ENCODE measurements at regions not wholly inside any gene's neighbourhood (a gene's known extent, or its start where the extent isn't known, plus 50 kb on each side); places are given as distances from the start of the nearest gene placed in this dataset.

- Histone ChIP-seq H3K9me1 (ENCODE audit: insufficient read depth, low read length) (no peaks in the 10 kb centered on the region), H2BK5ac (ENCODE audit: low read depth, low read length, poor library complexity, severe bottlenecking) (no peak overlapping the region), H2BK15ac (ENCODE audit: low read depth, low read length) (no peak overlapping the region), H3K23ac (ENCODE audit: low read depth, low read length) (no peak overlapping the region), H3K27me3 (ENCODE audit: control insufficient read depth, insufficient read depth, low read length) (peaks cover 19% of the 10 kb centered on the region), H3K18ac (ENCODE audit: low read depth, low read length) (no peak overlapping the region), H2AK5ac (ENCODE audit: low read depth, low read length) (no peak overlapping the region), H3K9me3 (ENCODE audit: control insufficient read depth, insufficient read depth, low read length) (no peaks in the 10 kb centered on the region), H3K4me3 (ENCODE audit: insufficient read depth, low read depth, low read length) (no peak overlapping the region), H3K4ac (ENCODE audit: low read depth, low read length) (no peak overlapping the region), H4K91ac (ENCODE audit: insufficient read depth, low read depth, low read length) (no peak overlapping the region), H2AK9ac (replicated peaks; ENCODE audit: low read depth, low read length, poor library complexity) (no peak overlapping the region), H3K79me1 (ENCODE audit: low read depth in 1 of 2, low read length in 2 of 2) (no peaks in the 10 kb centered on the region), H3K9ac (ENCODE audit: low read depth, low read length) (no peak overlapping the region), H2BK20ac (ENCODE audit: low read depth, low read length) (no peak overlapping the region), H3K27ac (ENCODE audit: insufficient read depth, low read length) (no peak overlapping the region), H3K14ac (replicated peaks; ENCODE audit: low read depth, low read length) (no peak overlapping the region), H4K20me1 (ENCODE audit: insufficient read depth, low read length) (no peaks in the 10 kb centered on the region), H2AFZ (replicated peaks; ENCODE audit: low read length, poor library complexity) (no peak overlapping the region), H3K56ac (ENCODE audit: extremely low read depth, insufficient read depth, low read length) (no peak overlapping the region), H4K8ac (ENCODE audit: low read depth in 2 of 2, low read length in 2 of 2) (no peak overlapping the region), H3K4me1 (ENCODE audit: control insufficient read depth, insufficient read depth, low read length) (no peaks in the 10 kb centered on the region), H3K36me3 (ENCODE audit: control insufficient read depth, insufficient read depth, low read length) (no peaks in the 10 kb centered on the region), H4K5ac (ENCODE audit: low read depth, low read length) (no peak overlapping the region), H2BK120ac (ENCODE audit: low read depth, low read length) (no peak overlapping the region), H3K4me2 (ENCODE audit: low read depth, low read length) (no peak overlapping the region)
- CTCF ChIA-PET: no interaction called here
- TF ChIP-seq POLR2A (IDR thresholded peaks at IDR 0.05; ENCODE audit: low read depth, low read length) (no peak), BHLHE40 (IDR thresholded peaks at IDR 0.05; ENCODE audit: low read depth, low read length) (no peak), FOS (IDR thresholded peaks at IDR 0.05; ENCODE audit: low read depth, low read length) (no peak), MXI1 (IDR thresholded peaks at IDR 0.05; ENCODE audit: borderline replicate concordance, low read depth, low read length) (no peak), MAZ (IDR thresholded peaks at IDR 0.05; ENCODE audit: borderline replicate concordance, low read depth, low read length) (no peak), MAFK (IDR thresholded peaks at IDR 0.05; ENCODE audit: low read depth, low read length) (no peak), USF2 (IDR thresholded peaks at IDR 0.05; ENCODE audit: low read depth, low read length) (no peak), RCOR1 (IDR thresholded peaks at IDR 0.05; ENCODE audit: insufficient replicate concordance, low read length) (no peak), SMC3 (IDR thresholded peaks at IDR 0.05; ENCODE audit: low read depth, low read length) (no peak), RAD21 (IDR thresholded peaks at IDR 0.05; ENCODE audit: low read length) (no peak), CEBPB (IDR thresholded peaks at IDR 0.05; ENCODE audit: low read depth, low read length) (no peak), RFX5 (IDR thresholded peaks at IDR 0.05; ENCODE audit: low read depth, low read length) (no peak), CHD1 (IDR thresholded peaks at IDR 0.05; ENCODE audit: low read depth, low read length) (no peak), ELK1 (IDR thresholded peaks at IDR 0.05; ENCODE audit: borderline replicate concordance, low read depth, low read length) (no peak), CTCF (conservative IDR thresholded peaks at IDR 0.05; ENCODE audit: low read depth, low read length) (no peak), NFE2L2 (IDR thresholded peaks at IDR 0.05; ENCODE audit: low read depth, low read length) (no peak)
- DNase-seq (no peak), ATAC-seq (ENCODE audit: low read depth) (no peak)
- dilution Hi-C loops (cut with HindIII; ENCODE audit: low sequenced_read_pairs, unreplicated experiment) (no loop called here), intact Hi-C loops (cut with micrococcal nuclease) (no loop called here), in situ Hi-C loops (cut with MboI; ENCODE audit: low sequenced_read_pairs) (no loop called here)
- no CpG with 5 or more reads among the region's 1 CpG for WGBS, 2 experiments (ENCODE audit: extremely low coverage in 2 of 2, insufficient read length in 1 of 2)
- POLR2A ChIA-PET (ENCODE audit: unreplicated experiment): no interaction called here
- no TSS peak for BruUV-seq (replicated peaks)
These were observed 96.3 kb downstream of the HIF1AN start for GRCh38 chr10:100632027-100632426.
